Smooth muscle cell of the brain vasculature (primary cell): ENCODE measurements at regions not wholly inside any gene's neighbourhood (a gene's known extent, or its start where the extent isn't known, plus 50 kb on each side); places are given as distances from the start of the nearest gene placed in this dataset.

Source experiments
- DNase-seq: peaks from one replicate; pipeline ENCODE4 v3.0.0-alpha.2; 2012; ENCODE audit warnings: low read depth, low spot score

GRCh38 chr15:100735129-100736053 lies 133.0 kb downstream of the ASB7 start:
- DNase-seq, result no peak

DNA sequence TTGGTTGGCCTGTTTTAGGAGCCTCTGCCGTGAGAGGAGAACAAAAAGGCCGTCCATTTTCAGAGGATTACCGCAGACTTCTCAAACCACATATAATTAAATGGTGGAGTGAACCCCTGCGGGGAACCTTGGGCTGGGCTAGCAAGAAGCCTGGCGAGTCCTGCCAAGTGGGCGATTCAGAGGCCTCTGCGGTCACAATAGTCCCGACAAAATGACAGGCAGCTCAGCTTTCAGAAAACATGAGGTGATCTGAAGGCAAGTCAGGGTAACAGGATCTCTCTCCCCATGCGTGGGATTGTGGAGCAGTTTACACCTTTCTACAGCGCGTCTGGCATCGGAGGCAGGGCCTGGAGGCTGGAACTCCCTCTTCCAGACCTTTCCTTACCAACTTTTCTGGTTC lies 134.8 kb downstream of the ASB7 start:
- no peak for DNase-seq

DNA sequence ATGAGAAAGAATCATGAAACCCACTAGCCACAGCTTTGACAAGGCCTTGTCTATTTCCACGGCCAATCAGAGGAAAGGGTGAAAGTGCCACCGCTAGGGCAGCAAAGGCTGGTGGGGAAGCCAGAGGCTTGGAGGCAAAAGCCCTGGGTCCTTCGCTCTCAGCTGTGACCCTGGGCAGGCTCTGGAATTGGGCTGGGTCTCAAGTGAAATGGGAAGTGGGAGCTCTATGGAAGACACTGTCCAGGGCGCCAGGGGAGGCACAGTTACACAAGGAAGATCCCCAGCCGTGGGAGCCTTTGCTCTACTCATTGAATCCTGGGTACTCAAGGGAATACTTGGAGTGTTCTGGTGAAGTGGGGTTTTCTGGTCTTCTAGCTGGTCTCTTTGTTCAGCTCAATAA lies 136.2 kb downstream of the ASB7 start:
- DNase-seq, result no peak

DNA sequence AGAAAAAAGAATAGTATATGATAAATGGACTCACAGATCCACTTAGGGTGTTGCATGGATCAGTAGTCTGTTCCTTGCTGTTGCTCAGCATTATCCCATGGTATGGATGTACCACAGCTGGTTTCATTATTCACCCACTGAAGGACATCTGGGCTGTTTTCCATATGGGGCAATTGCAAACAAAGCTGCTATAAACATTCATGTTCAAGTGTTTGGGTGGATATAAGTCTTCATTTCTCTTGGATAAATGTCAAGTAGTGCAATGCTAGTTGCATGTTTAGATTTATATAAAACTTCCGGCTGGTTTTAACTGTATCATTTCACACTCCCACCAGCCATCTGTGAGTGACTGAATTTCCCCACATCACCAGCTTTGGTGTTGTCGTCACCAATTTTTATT lies 137.7 kb downstream of the ASB7 start:
- no peak for DNase-seq

DNA sequence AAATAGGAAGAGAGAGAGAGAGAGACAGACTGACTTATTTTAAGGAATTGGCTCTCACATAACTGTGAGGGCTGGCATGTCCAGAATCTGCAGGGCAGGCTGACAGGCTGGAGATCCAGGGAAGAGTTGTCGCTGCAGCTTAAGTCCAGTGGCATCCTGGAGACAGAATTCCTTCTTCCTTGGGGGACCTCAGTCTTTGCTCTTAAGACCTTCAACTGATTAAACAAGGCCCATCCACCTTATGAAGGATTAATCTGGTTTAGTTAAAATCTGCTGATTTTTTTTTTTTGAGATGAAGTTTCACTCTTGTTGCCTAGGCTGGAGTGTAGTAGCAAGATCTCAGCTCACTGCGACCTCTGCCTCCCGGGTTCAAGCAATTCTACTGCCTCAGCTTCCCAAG lies 128.0 kb upstream of the ALDH1A3 start:
- no peak for DNase-seq

DNA sequence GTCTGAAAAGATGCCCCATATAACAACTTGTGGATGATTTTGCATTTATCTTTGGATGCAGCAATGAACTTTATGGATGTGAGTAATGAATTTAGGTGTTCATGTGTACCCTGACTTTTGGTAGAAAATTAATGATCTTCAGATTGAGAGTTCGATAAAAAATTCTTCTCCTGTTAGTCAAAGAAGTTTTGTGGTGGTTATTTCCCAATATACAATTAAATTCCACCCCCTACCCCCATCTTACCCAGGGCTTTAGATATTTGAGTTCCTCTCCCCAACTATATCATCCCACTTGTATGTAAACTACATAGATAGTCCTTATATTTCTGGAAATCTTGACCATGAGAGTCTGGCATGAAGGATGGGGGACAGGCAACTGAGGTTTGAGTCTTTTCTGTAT lies 126.1 kb upstream of the ALDH1A3 start:
- no peak for DNase-seq

DNA sequence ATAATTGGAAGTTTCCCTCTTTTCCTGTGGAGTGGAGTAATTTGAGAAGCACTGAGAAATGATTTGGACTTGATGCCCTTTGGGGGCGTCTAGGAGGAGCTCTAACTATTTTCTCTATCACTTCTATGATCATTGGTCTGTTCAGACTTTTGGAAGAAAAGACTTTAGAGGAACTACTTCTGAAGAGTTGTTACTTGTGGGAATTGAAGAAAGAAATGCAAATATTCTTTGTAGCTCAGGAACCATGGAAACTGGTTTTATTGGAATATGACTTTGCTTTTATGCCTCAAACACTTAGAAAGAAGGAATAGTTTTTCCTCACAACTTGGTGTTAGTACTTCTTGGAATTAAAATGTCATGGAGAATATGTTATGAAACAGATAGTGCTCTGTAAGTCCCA lies 122.0 kb upstream of the ALDH1A3 start:
- no peak for DNase-seq

DNA sequence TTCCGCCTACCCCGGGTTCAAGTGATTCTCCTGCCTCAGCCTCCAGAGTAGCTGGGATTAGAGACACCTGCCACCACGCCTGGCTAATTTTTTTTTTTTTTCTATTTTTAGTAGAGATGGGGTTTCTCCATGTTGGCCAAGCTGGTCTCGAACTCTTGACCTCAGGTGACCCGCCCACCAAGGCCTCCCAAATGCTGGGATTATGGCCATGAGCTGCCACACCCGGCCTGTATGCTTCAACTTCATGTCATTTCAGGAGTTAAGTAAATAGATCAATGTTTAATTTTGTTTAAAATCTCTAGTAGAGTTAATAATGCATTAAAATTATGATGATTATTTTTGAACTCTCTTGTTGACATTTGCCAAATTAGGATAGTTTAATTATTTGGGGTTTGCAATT lies 121.1 kb upstream of the ALDH1A3 start:
- no peak for DNase-seq

DNA sequence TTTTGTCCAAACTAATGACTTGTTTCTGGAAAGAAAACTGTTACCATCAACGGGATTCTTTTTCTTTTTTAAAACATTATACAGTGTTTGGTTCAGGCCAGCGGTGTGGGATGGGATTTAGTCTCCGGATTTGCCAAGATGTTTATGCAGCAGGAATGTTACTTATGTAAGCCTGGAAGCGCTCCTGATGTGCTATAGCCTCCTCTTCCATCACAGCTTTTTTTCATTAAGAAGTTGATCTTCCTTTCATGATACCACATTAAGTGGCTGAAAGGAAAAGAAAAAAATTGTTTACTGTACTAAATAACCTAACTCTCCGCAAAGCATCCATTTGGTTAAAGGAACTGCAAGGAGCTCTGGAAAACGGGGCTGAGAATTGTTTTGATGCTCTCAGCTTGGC lies 120.5 kb upstream of the ALDH1A3 start:
- DNase-seq, result no peak

DNA sequence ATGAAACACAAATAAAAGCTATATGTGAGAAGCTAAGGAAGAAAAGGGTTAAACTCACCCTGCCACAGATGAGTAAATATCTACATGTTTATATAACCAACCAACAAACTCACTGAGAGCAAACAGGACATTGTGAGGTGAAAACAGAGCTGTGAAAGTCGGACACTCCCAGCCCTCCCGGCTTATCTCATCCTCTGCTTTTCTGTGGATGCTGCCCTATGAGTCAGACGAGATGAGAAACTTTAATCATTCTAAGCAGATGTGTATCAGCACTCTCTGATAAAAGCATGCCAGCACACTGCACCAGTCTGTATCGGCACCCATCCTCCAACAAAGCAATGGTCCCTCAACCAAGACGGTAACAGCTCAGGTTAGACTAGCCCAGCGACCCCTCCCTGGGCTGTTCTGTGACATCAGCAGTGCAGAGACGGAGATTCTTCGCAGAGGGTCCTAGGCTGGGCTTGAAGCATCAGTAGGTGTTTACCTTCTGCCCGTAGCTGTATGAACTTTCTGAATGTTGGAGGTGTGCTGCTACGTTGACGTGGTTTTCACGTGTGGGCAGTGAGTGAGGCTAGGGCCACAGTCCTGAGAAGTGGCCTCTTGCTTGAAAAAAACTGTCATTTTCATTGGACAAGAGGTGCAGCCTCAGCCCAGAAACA lies 119.8 kb upstream of the ALDH1A3 start:
- no peak for DNase-seq

DNA sequence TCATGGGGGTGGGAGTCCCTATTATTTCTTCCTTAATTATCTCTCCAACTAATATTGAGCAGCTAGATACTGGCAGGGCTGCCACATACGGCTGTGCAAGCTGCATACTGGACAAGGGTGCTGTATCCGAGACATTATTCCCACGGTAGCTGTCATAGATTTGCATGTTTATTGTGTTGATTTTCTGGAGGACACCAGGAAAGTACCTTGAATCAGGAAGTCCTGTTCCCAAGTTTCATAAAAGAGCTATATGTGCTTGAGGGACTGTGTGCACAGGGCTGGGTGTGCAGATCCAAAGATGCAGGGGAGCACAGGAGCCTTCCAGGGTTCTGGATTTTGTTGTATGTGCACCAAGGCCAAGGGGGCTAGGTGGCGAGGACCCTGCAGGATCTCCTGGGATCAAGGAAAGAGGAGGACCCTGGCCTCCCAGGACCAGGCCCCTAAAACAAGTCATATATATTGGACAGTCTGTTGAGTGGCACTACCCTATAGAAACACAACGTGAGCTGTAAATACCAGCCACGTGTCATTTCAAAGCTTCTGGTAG lies 119.2 kb upstream of the ALDH1A3 start:
- DNase-seq, result no peak

- DNase-seq, result no peak
These were observed 118.2 kb upstream of the ALDH1A3 start for GRCh38 chr15:100761290-100761935.

- no peak for DNase-seq
These were observed 117.3 kb upstream of the ALDH1A3 start for GRCh38 chr15:100762289-100762688.

GRCh38 chr15:100762913-100763834 lies 116.5 kb upstream of the ALDH1A3 start:
- DNase-seq, result no peak

DNA sequence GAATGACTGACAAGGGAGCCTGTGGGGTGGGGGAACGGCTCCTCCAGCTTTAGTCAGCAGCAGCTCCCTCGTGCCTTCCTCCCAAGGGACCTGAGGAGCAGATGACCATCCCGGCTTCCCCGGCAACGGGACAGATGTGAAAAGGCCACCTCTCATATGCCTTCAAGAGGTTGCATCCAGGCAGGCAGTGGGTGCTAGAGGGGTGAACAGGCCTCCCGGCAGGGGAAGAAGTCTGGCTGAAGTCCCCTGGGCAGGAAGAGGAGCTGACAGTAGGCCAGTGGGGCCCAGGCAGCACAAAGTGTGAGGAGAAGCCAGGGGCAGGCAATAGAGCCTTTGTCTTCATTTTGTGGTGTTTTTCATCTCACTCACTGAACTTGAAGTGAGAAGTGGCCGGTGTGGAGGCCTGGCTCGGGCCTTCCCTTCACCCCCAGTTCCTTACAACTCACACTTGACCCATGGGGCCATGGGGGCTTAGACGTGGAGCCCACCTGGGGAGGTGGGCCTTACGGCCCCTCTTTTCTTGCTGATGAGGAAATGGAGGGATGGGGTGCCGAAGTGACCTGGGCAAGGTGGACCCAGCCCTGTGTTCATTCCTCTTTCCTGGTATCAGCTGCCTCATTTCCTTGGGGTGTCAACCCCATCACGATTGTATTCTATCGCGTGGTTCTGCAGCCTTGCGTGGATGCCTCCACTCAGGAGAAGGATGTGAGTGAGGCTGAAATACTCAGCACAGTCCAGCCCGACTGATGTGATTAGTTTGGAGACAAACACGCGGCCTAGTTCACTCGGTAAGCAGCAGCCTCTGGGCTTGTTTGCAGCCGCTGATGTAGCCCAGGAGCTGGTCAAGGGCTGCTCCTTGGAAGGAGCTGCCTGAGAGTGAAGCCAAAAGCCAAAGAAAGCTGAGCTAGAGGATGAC lies 115.5 kb upstream of the ALDH1A3 start:
- no peak for DNase-seq

GRCh38 chr15:100764778-100765466 lies 114.7 kb upstream of the ALDH1A3 start:
- peak; percentile 62 for DNase-seq

DNA sequence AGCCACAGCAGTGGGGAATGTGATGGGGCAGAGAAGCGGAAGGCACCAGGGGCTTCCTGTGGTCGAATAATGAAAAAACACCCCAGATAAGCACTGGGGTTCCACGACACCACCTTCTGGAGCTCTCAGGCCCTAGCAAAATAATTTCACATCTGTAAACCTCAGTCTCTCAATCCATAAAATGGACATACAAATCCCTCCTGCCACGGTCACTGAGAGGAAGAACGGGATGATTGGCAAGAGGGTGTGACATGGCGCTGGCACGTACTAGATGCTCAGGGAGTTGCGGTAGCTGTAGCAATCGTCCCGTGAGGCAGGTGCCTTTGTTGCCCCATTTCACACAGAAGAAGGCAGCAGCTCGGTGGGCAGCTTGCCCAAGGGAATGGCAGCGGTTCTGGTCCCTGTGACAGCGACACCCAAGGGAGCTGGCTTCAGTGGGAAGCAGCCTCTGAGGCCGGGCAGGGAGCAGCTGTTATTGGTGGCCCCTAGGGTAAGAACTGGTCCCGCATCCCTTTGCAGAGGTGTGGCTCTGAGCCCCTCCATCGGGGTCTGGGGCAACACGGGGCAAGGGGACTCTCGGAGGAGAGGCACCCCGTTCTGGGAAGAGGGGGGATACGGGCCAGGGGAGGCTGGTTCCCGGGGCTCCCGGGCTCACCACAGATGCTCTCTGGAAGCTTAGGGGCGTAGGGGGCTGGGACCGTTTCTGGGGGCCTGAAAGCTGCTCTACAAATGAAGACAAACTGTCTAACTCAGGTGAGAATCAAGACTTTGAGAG lies 114.0 kb upstream of the ALDH1A3 start:
- no peak for DNase-seq

GRCh38 chr15:100766243-100767000 lies 113.2 kb upstream of the ALDH1A3 start:
- no peak for DNase-seq
